OCI-LY1 (cell line): ENCODE measurements at regions not wholly inside any gene's neighbourhood (a gene's known extent, or its start where the extent isn't known, plus 50 kb on each side); places are given as distances from the start of the nearest gene placed in this dataset.

Source experiments
- H2AFZ ChIP-seq: fragments of 200-600 bp; sonication (generic), shearing (Covaris generic); 2 replicates; pipeline ENCODE4 v1.6.0; 2014; ENCODE audit warnings: antibody characterized with exemption, mild to moderate bottlenecking, low read length
- H3F3A ChIP-seq: fragments of 200-600 bp; sonication (generic), shearing (Covaris generic); 2 replicates; pipeline ENCODE4 v1.6.0; 2014; ENCODE audit warnings: mild to moderate bottlenecking, antibody characterized with exemption, low read length, moderate library complexity; ENCODE audit not compliant: insufficient read depth
- H3K27ac ChIP-seq: fragments of 200-600 bp; sonication (generic); 2 replicates; pipeline ENCODE4 v1.5.1; 2014; ENCODE audit warnings: low read length, mixed run types, mild to moderate bottlenecking, low read depth; ENCODE audit not compliant: poor library complexity, severe bottlenecking
- H3K27me3 ChIP-seq: fragments of 200-600 bp; sonication (generic); 2 replicates; pipeline ENCODE4 v1.6.0; 2014; ENCODE audit warnings: antibody characterized with exemption, mild to moderate bottlenecking, low read length, moderate library complexity; ENCODE audit not compliant: insufficient read depth
- H3K36me3 ChIP-seq: fragments of 200-600 bp; sonication (generic); 2 replicates; pipeline ENCODE4 v1.6.1; 2014; ENCODE audit warnings: mild to moderate bottlenecking, antibody characterized with exemption, low read length, moderate library complexity, mixed read lengths; ENCODE audit not compliant: insufficient read depth
- H3K4me1 ChIP-seq: fragments of 200-600 bp; sonication (generic); 2 replicates; pipeline ENCODE4 v1.5.1; 2014; ENCODE audit warnings: mild to moderate bottlenecking, low read length, moderate library complexity; ENCODE audit not compliant: insufficient read depth, severe bottlenecking
- H3K4me2 ChIP-seq: fragments of 200-600 bp; sonication (generic), shearing (Covaris generic); 2 replicates; pipeline ENCODE4 v1.6.1; 2014; ENCODE audit warnings: low read length
- H3K4me3 ChIP-seq: fragments of 200-600 bp; sonication (generic); 2 replicates; pipeline ENCODE4 v1.5.1; 2014; ENCODE audit warnings: low read length, low read depth, mild to moderate bottlenecking, mixed read lengths; ENCODE audit not compliant: poor library complexity, severe bottlenecking
- H3K79me2 ChIP-seq: fragments of 200-600 bp; shearing (Covaris generic); 2 replicates; pipeline ENCODE4 v1.6.1; 2016; ENCODE audit warnings: mixed run types, low read length, mixed read lengths; ENCODE audit not compliant: insufficient read depth
- H3K9ac ChIP-seq: fragments of 200-600 bp; sonication (generic), shearing (Covaris generic); 2 replicates; pipeline ENCODE4 v1.6.1; 2014; ENCODE audit warnings: mild to moderate bottlenecking, low read length, mixed read lengths
- H3K9me2 ChIP-seq: fragments of 200-600 bp; sonication (generic), shearing (Covaris generic); 2 replicates; pipeline ENCODE4 v1.6.1; 2014; ENCODE audit warnings: low read depth, mild to moderate bottlenecking, low read length, mixed read lengths
- H3K9me3 ChIP-seq: fragments of 200-600 bp; shearing (Covaris generic); 2 replicates; pipeline ENCODE4 v1.6.1; 2014; ENCODE audit warnings: low read length, mixed read lengths
- H4K20me1 ChIP-seq: fragments of 200-600 bp; sonication (generic), shearing (Covaris generic); 2 replicates; pipeline ENCODE4 v1.6.0; 2016; ENCODE audit warnings: mild to moderate bottlenecking, low read length; ENCODE audit not compliant: insufficient read depth
- CTCF ChIP-seq: fragments of 200-600 bp; sonication (generic), shearing (Covaris generic); IDR thresholded peaks from 2 replicates; pipeline ENCODE4 v1.5.1; 2017; ENCODE audit warnings: mild to moderate bottlenecking, antibody characterized with exemption, low read length, moderate library complexity, mixed read lengths
- EZH2 ChIP-seq: fragments of 200-600 bp; sonication (generic), shearing (Covaris generic); IDR thresholded peaks from 2 replicates; pipeline ENCODE4 v1.8.0; 2017; ENCODE audit warnings: borderline replicate concordance, mixed run types, mild to moderate bottlenecking, antibody characterized with exemption, low read length, moderate library complexity, mixed read lengths

GRCh38 chr5:81808106-81808505 lies 57.2 kb upstream of the SSBP2 start:
- H3K36me3 ChIP-seq: no peaks in the 10 kb centered on the region; the same call in 1 of the 2 replicates
- no peaks in the 10 kb centered on the region for H3K27me3 ChIP-seq
- no peaks in the 10 kb centered on the region for H3F3A ChIP-seq
- no peaks in the 10 kb centered on the region for H4K20me1 ChIP-seq
- no peaks in the 10 kb centered on the region for H3K4me1 ChIP-seq
- peaks cover 15% of the 10 kb centered on the region; the same call in 1 of the 2 replicates for H3K9me3 ChIP-seq
- TF ChIP-seq EZH2: no peak
- no peak for TF ChIP-seq CTCF
- no peak overlapping the region for H3K27ac ChIP-seq
- no peak overlapping the region for H2AFZ ChIP-seq
- no peaks in the 10 kb centered on the region for H3K79me2 ChIP-seq
- H3K9ac ChIP-seq: no peak overlapping the region
- H3K4me3 ChIP-seq: no peak overlapping the region
- H3K4me2 ChIP-seq: no peak overlapping the region
- no peaks in the 10 kb centered on the region for H3K9me2 ChIP-seq

DNA sequence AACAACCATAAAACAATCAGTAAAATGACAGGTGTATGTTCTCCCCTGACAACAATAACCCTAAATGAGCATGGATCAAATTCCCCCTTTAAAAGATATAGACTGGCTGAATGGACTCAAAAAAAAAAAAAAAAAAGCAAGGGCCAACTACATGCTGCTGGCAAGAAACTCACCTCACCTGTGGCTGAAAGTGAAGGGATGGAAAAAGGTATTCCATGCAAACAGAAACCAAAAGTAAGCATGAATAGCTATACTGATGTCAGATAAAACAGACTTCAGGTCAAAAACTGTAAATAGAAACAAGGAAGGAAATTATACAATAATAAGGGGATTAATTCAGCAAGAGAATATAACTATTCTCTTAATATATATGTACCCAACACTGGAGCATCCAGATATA lies 54.2 kb upstream of the SSBP2 start:
- Histone ChIP-seq H3K36me3 (no peaks in the 10 kb centered on the region; the same call in 1 of the 2 replicates), H3K9ac (no peak overlapping the region), H3K9me2 (no peaks in the 10 kb centered on the region), H3K79me2 (no peaks in the 10 kb centered on the region), H3K4me1 (no peaks in the 10 kb centered on the region), H3K27ac (no peak overlapping the region), H3F3A (no peaks in the 10 kb centered on the region), H3K9me3 (peaks cover 15% of the 10 kb centered on the region; the same call in 1 of the 2 replicates), H3K4me2 (no peak overlapping the region), H4K20me1 (no peaks in the 10 kb centered on the region), H3K27me3 (no peaks in the 10 kb centered on the region), H2AFZ (no peak overlapping the region), H3K4me3 (no peak overlapping the region)
- TF ChIP-seq CTCF (no peak), EZH2 (no peak)

DNA sequence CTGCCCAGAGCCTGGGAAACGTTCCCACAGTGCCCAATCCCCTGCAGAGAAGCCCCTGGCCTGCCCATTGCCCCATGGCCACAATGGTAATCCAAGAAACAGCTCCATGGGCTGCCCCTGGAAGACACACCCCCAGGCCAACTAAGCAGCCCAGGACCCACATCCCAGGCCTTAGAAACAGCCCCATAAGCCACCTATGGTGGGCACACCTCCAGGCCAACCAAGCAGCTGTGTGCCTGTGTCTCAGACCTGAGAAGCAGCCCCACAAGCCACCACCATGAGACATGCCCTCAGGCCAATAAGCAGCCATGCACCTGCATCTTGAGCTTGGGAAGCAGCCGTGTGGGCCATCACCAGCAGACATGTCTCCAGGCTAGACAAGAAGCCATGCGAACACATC lies 52.9 kb upstream of the SSBP2 start:
- H3K9me3 ChIP-seq: peaks cover 15% of the 10 kb centered on the region; the same call in 1 of the 2 replicates
- TF ChIP-seq CTCF (no peak), EZH2 (no peak)
- H2AFZ ChIP-seq: no peak overlapping the region
- H3K36me3 ChIP-seq: no peaks in the 10 kb centered on the region; the same call in 1 of the 2 replicates
- H4K20me1 ChIP-seq: no peaks in the 10 kb centered on the region
- no peaks in the 10 kb centered on the region for H3F3A ChIP-seq
- H3K27me3 ChIP-seq: no peaks in the 10 kb centered on the region
- no peaks in the 10 kb centered on the region for H3K9me2 ChIP-seq
- H3K27ac ChIP-seq: no peak overlapping the region
- peaks cover under 1% of the 10 kb centered on the region for H3K4me1 ChIP-seq
- H3K4me3 ChIP-seq: no peak overlapping the region
- no peak overlapping the region for H3K4me2 ChIP-seq
- H3K9ac ChIP-seq: no peak overlapping the region
- H3K79me2 ChIP-seq: no peaks in the 10 kb centered on the region
